AG04449 (cell line): ENCODE measurements at regions not wholly inside any gene's neighbourhood (a gene's known extent, or its start where the extent isn't known, plus 50 kb on each side); places are given as distances from the start of the nearest gene placed in this dataset.

Source experiments
- CTCF ChIA-PET: fragments of 350-600 bp; formaldehyde crosslinking; extraction: SDS; loops from one replicate; lab custom pipeline; 2021; ENCODE audit warnings: antibody characterized with exemption; lab: Yijun Ruan, JAX
- POLR2A ChIA-PET: fragments of 400-600, 350-600 bp; formaldehyde crosslinking; extraction: SDS; loops from one replicate; lab custom pipeline; 2020; ENCODE audit warnings: antibody characterized with exemption, inconsistent platforms; lab: Yijun Ruan, JAX
- DNase-seq: peaks from one replicate; pipeline ENCODE4 v3.0.0-alpha.2; 2010; ENCODE audit warnings: low read depth, low spot score
- H3K4me3 ChIP-seq: 2 replicates; pipeline ENCODE4 v1.5.1; 2011; ENCODE audit warnings: low read depth, mild to moderate bottlenecking, control low read depth, low read length
- TF ChIP-seq, protein P1 (sequence below): IDR thresholded peaks from one replicate; pipeline ENCODE4 v1.5.1; 2011; ENCODE audit warnings: mild to moderate bottlenecking, moderate library complexity, low read length, control low read depth, inconsistent platforms; ENCODE audit not compliant: insufficient read depth; ENCODE audit errors: missing control alignments

DNA sequence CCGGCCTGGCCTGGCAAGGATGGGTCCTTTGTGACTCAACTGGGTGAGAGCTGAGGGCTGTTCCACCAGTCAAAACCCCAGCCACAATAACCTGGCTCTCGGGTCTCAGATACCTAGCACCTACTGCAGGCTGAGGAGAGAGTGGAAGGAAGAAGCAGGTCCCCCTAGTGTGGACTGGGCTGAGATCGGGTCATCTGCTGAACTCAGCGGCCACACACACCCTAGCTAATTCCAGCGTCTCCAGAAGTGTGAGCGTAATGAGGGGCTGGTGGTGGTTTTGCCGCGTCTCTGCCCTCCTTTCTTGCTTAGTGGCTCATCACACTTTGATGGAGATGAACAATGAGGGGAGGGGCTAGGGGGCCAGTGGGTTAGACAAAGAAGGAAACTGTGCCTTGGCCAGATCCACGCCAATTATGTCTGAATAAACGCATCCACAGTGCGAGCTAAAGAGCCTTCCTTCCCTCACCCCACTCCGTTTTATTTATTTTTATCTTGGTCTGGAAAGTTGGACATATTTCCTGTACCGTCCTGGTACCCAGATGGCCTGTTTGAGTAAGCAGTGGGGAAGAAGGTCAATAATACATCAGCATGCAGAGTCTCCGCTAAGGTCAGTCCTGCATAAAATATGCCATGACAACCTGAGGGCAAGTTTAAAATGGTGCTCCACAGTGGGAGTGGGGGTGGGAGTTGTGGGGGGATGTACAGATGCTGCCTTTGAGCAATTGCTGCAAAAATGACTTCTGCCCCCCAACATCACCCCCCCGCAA is 370.0 kb downstream of the WDR72 start:
- no peak for DNase-seq
- TF ChIP-seq, protein P1, sequence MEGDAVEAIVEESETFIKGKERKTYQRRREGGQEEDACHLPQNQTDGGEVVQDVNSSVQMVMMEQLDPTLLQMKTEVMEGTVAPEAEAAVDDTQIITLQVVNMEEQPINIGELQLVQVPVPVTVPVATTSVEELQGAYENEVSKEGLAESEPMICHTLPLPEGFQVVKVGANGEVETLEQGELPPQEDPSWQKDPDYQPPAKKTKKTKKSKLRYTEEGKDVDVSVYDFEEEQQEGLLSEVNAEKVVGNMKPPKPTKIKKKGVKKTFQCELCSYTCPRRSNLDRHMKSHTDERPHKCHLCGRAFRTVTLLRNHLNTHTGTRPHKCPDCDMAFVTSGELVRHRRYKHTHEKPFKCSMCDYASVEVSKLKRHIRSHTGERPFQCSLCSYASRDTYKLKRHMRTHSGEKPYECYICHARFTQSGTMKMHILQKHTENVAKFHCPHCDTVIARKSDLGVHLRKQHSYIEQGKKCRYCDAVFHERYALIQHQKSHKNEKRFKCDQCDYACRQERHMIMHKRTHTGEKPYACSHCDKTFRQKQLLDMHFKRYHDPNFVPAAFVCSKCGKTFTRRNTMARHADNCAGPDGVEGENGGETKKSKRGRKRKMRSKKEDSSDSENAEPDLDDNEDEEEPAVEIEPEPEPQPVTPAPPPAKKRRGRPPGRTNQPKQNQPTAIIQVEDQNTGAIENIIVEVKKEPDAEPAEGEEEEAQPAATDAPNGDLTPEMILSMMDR, result no peak
- no peak overlapping the region for H3K4me3 ChIP-seq
- ChIA-PET CTCF (no interaction called here), POLR2A (no interaction called here)

DNA sequence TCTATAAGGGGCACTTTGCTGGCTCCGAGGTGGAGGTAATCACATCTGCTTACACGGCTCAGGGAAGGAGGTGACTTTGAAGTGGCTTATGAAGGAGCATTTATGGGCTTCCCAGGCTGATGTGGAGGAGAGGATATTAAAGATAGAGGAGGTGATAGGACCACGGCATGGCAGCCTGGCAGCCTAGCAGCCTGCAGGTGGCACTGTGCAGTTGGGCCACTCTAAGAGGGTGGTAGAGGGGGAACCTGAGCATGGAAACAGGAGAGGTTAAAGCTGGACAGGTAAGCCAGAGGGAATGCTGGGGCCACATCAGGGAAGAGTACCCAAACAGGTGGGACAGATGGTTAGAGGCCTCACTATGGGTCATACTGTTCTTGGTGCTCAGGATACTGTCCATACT is 375.0 kb downstream of the WDR72 start:
- CTCF ChIA-PET, result no interaction called here
- POLR2A ChIA-PET, result no interaction called here
- no peak overlapping the region for H3K4me3 ChIP-seq
- TF ChIP-seq, protein P1, result no peak
- no peak for DNase-seq

DNA sequence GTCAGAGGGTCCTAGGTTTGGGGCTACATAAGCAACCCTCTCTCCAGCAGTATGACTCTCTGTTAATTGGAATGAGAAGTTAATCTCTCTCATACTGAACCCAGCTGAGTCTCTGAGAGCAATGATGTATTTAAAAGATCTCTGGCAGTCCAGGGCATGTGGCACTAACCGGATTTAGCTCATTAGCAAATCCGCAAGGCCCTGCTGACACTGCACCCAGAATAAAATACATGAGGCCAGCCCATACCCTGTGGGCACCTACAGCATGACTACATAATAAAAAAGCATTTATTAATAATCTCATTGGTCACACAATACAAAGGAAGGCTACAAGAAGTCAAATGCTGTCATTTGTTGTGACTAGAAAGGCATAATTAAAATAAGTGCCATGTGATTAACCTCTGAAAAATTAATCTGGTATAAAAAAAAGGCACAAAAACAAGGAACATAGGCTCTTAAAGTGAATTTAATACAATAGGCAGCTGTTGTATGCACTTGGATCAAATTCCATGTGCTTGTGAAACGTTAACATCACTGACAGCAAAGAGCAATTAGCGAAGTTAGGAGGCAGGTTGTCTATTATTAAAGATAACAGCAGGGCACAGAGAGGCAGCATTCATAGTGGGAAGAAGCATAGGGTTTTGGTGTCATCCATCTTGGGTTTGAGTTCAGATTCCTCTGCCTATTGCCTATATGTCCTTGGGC is 381.2 kb downstream of the WDR72 start:
- POLR2A ChIA-PET, result no interaction called here
- no peak for DNase-seq
- H3K4me3 ChIP-seq, result no peak overlapping the region
- CTCF ChIA-PET, result no interaction called here
- TF ChIP-seq, protein P1, result no peak

DNA sequence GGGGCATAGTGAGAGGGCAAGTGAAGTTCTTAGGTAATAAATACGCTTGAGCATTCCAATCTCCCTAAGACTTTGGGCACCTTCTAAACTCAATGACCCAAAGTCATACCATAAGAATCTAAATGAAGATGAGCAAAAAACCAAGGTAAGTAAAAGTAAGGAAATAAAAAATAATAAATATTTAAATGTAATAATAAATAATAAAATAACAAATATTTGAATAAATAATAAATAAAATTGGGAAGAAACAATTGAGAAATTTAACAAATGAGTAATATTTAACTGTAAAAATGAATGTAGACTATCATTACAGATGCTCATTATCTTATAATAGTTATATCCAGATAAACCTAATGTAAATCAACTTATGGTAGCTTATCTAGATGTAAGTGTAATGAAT is 391.7 kb downstream of the WDR72 start:
- DNase-seq, result no peak
- CTCF ChIA-PET, result no interaction called here
- POLR2A ChIA-PET, result no interaction called here
- no peak overlapping the region for H3K4me3 ChIP-seq
- TF ChIP-seq, protein P1, result no peak

DNA sequence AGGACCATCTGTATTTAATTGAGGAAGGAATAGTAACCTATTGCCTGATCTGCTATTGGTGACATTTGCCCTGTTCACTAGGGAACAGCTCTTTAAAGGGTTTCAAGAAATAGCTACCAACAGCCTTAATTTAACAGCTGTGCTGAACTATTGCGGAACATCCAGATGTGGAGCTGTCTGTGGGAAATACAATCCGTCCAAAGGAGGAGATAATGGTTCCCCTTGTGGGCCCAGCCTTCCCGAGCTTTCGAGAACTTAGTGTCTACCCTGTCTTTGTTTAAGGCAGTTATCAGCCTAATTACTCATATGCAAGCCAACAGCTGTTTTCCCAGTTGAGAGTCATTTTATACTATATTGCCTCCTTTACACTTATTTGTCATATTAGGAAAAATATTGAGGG is 398.6 kb downstream of the WDR72 start:
- no peak for DNase-seq
- ChIA-PET CTCF (no interaction called here), POLR2A (no interaction called here)
- TF ChIP-seq, protein P1, result no peak
- H3K4me3 ChIP-seq, result no peak overlapping the region

DNA sequence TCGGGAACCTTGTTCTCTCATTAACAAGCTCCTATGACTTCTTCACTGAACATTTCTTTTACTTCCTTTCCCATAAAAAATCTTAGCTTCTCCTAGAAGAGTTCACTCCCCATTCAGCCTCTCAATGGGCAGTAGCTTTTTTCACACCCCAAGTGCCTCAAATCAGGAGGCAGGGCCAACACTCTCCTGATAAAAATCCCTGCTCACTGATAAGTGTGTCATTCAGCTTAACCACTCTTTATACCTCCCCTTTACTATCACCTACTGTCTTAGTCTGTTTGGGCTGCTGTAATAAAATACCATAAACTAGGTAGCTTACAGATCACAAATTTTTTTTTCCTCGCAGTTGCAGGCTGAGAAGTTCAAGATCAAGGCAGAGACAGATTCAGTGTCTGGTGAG is 400.4 kb downstream of the WDR72 start:
- TF ChIP-seq, protein P1, result no peak
- CTCF ChIA-PET, result no interaction called here
- no peak for DNase-seq
- POLR2A ChIA-PET, result no interaction called here
- no peak overlapping the region for H3K4me3 ChIP-seq
